ENCODE measurements at regions not wholly inside any gene's neighbourhood (a gene's known extent, or its start where the extent isn't known, plus 50 kb on each side); places are given as distances from the start of the nearest gene placed in this dataset.

GRCh38 chr7:29623973-29624372, 60.3 kb downstream of the PRR15 start:
- TF ChIP-seq, protein P1, sequence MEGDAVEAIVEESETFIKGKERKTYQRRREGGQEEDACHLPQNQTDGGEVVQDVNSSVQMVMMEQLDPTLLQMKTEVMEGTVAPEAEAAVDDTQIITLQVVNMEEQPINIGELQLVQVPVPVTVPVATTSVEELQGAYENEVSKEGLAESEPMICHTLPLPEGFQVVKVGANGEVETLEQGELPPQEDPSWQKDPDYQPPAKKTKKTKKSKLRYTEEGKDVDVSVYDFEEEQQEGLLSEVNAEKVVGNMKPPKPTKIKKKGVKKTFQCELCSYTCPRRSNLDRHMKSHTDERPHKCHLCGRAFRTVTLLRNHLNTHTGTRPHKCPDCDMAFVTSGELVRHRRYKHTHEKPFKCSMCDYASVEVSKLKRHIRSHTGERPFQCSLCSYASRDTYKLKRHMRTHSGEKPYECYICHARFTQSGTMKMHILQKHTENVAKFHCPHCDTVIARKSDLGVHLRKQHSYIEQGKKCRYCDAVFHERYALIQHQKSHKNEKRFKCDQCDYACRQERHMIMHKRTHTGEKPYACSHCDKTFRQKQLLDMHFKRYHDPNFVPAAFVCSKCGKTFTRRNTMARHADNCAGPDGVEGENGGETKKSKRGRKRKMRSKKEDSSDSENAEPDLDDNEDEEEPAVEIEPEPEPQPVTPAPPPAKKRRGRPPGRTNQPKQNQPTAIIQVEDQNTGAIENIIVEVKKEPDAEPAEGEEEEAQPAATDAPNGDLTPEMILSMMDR (IDR thresholded peaks at IDR 0.05), result no peak
- no peak for TF ChIP-seq POLR2A (IDR thresholded peaks at IDR 0.05)
